ENCODE measurements at regions not wholly inside any gene's neighbourhood (a gene's known extent, or its start where the extent isn't known, plus 50 kb on each side); places are given as distances from the start of the nearest gene placed in this dataset.

DNA sequence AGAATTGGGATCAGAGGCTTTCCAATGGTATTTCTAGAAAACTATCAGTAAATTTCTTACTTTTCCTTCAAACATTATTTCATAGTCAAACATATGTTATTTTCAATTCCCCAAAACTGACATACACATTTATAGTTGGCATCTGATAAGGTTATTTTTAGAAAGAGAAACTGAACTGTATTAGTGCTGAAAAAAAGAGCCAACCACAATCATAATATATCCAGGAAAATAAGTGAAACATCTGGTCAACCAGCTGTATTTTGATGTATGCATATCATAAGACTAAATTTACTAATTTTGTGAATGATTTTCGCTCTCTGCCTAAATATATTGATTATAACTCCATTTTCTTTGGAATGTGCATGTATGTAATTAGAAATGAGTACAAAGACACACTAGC, 554.2 kb downstream of the FLRT2 start:
- TF ChIP-seq POLR2A (IDR thresholded peaks at IDR 0.05): no peak
- TF ChIP-seq, protein P1, sequence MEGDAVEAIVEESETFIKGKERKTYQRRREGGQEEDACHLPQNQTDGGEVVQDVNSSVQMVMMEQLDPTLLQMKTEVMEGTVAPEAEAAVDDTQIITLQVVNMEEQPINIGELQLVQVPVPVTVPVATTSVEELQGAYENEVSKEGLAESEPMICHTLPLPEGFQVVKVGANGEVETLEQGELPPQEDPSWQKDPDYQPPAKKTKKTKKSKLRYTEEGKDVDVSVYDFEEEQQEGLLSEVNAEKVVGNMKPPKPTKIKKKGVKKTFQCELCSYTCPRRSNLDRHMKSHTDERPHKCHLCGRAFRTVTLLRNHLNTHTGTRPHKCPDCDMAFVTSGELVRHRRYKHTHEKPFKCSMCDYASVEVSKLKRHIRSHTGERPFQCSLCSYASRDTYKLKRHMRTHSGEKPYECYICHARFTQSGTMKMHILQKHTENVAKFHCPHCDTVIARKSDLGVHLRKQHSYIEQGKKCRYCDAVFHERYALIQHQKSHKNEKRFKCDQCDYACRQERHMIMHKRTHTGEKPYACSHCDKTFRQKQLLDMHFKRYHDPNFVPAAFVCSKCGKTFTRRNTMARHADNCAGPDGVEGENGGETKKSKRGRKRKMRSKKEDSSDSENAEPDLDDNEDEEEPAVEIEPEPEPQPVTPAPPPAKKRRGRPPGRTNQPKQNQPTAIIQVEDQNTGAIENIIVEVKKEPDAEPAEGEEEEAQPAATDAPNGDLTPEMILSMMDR (IDR thresholded peaks at IDR 0.05): no peak

Measured in thyroid gland (tissue), 4 donors.